HepG2 (cell line): ENCODE measurements at regions not wholly inside any gene's neighbourhood (a gene's known extent, or its start where the extent isn't known, plus 50 kb on each side); places are given as distances from the start of the nearest gene placed in this dataset.

Experiments used
- ATAC-seq: fragments of 200-7000 bp; cut with Tn5 transposase; 3 replicates; pipeline ENCODE4 v1.9.1; 2020; ENCODE audit warnings: mild to moderate bottlenecking, moderate library complexity
- BruUV-seq: library from RNA; stranded (reverse); fragments of 400-500 nt; replicated peaks from 2 replicates; lab custom pipeline; 2021; lab: Mats Ljungman, UMichigan
- CTCF ChIA-PET: fragments of 300-600 bp; formaldehyde crosslinking; extraction: SDS; loops from one replicate; lab custom pipeline; 2021; ENCODE audit warnings: low total read pairs, inconsistent platforms, low intra/inter-chr PET ratio; lab: Yijun Ruan, JAX
- POLR2A ChIA-PET: fragments of 350-600 bp; sonication (Branson Sonifier 250); formaldehyde crosslinking; loops from one replicate; lab custom pipeline; 2020; ENCODE audit warnings: antibody characterized with exemption, inconsistent platforms; lab: Yijun Ruan, JAX
- DNase-seq: peaks from one replicate; pipeline ENCODE4 v3.0.0-alpha.2; 2015; ENCODE audit warnings: low spot score
- FAIRE-seq: peaks from 3 replicates; lab custom pipeline; 2011; peaks lifted over from hg19 to GRCh38; lab: Jason Lieb, UNC
- H2AFZ ChIP-seq: one replicate; pipeline ENCODE4 v1.6.1; 2011; ENCODE audit warnings: low read length, inconsistent platforms
- H3K27ac ChIP-seq: fragments of 300-600 bp; 3 replicates; pipeline ENCODE4 v1.8.0; 2011; ENCODE audit warnings: mixed run types, mild to moderate bottlenecking, mixed read lengths, low read length, inconsistent platforms; ENCODE audit not compliant: insufficient read depth; ENCODE audit errors: extremely low read length
- H3K27me3 ChIP-seq, 2 experiments: fragments of 200-600 bp in 1 of 2; 2 replicates in 1 of 2; 3 replicates in 1 of 2; pipeline versions ENCODE4 v1.6.0 to v1.8.0; 2011; ENCODE audit warnings: low read length in 2 of 2, mild to moderate bottlenecking in 2 of 2, moderate library complexity in 2 of 2, inconsistent platforms in 1 of 2; ENCODE audit not compliant: insufficient read depth in 2 of 2, control insufficient read depth in 1 of 2
- H3K36me3 ChIP-seq, 2 experiments: fragments of 200-600 bp in 1 of 2; replicated peaks in 1 of 2; 2 replicates in 1 of 2; 3 replicates in 1 of 2; pipeline versions ENCODE4 v1.5.1 to v1.8.0; 2011; ENCODE audit warnings: low read length in 2 of 2, inconsistent platforms in 1 of 2; ENCODE audit not compliant: insufficient read depth in 2 of 2, control insufficient read depth in 1 of 2
- H3K4me1 ChIP-seq: 2 replicates; pipeline ENCODE4 v1.5.1; 2012; ENCODE audit warnings: low read length, inconsistent platforms; ENCODE audit not compliant: insufficient read depth
- H3K4me2 ChIP-seq: 2 replicates; pipeline ENCODE4 v1.6.0; 2011; ENCODE audit warnings: low read depth, low read length, inconsistent platforms
- H3K4me3 ChIP-seq, 3 experiments: fragments of 200-600 bp in 1 of 3; sonication (generic), shearing (Covaris generic) in 1 of 3; replicated peaks in 1 of 3; 2 replicates each; pipeline ENCODE4 v1.5.1; 2011 to 2016; ENCODE audit warnings: low read length in 3 of 3, inconsistent platforms in 2 of 3, low read depth in 2 of 3, mild to moderate bottlenecking in 2 of 3, control low read depth in 1 of 3, mixed read lengths in 1 of 3; ENCODE audit not compliant: insufficient read depth in 1 of 3
- H3K79me2 ChIP-seq: one replicate; pipeline ENCODE4 v1.6.1; 2011; ENCODE audit warnings: low read length, inconsistent platforms; ENCODE audit not compliant: insufficient read depth
- H3K9ac ChIP-seq: 2 replicates; pipeline ENCODE4 v1.6.0; 2011; ENCODE audit warnings: mild to moderate bottlenecking, low read depth, low read length, inconsistent platforms; ENCODE audit not compliant: insufficient read depth
- H3K9me3 ChIP-seq: 2 replicates; pipeline ENCODE4 v1.5.1; 2012; ENCODE audit warnings: mild to moderate bottlenecking, low read length
- H4K20me1 ChIP-seq: 2 replicates; pipeline ENCODE4 v1.6.0; 2011; ENCODE audit warnings: inconsistent platforms, mild to moderate bottlenecking, low read length, moderate library complexity; ENCODE audit not compliant: insufficient read depth
- HIC2 ChIP-seq: sonication (generic); formaldehyde crosslinking; IDR thresholded peaks from 2 replicates; pipeline ENCODE4 v1.9.0; 2022; ENCODE audit warnings: low read depth, missing genetic modification reagents
- IRF1 ChIP-seq: sonication (generic); formaldehyde crosslinking; IDR thresholded peaks from 2 replicates; pipeline ENCODE4 v1.4.0; 2020; ENCODE audit warnings: low read depth, mild to moderate bottlenecking, missing genetic modification reagents
- IRX3 ChIP-seq: sonication (generic); formaldehyde crosslinking; IDR thresholded peaks from 2 replicates; pipeline ENCODE4 v1.8.1; 2023; ENCODE audit warnings: mild to moderate bottlenecking, low read depth, missing genetic modification reagents, borderline replicate concordance
- MAF1 ChIP-seq: sonication (generic); formaldehyde crosslinking; IDR thresholded peaks from 2 replicates; pipeline ENCODE4 v1.5.0; 2020; ENCODE audit warnings: missing genetic modification reagents, borderline replicate concordance
- NCOA1 ChIP-seq: sonication (generic); formaldehyde crosslinking; IDR thresholded peaks from 2 replicates; pipeline ENCODE4 v1.9.0; 2021; ENCODE audit warnings: missing genetic modification reagents
- SALL1 ChIP-seq: sonication (generic); formaldehyde crosslinking; IDR thresholded peaks from 2 replicates; pipeline ENCODE4 v1.8.0; 2022; ENCODE audit warnings: mild to moderate bottlenecking, missing genetic modification reagents
- SIN3A ChIP-seq: IDR thresholded peaks from 2 replicates; pipeline ENCODE4 v1.6.1; 2011; ENCODE audit warnings: low read depth, mild to moderate bottlenecking, control low read depth, low read length, borderline replicate concordance
- SMARCE1 ChIP-seq: fragments of 450-650 bp; IDR thresholded peaks from 2 replicates; pipeline ENCODE4 v1.6.1; 2017; ENCODE audit warnings: borderline replicate concordance
- TIGD3 ChIP-seq: sonication (generic); formaldehyde crosslinking; IDR thresholded peaks from 2 replicates; pipeline ENCODE4 v1.5.1; 2020; ENCODE audit warnings: mild to moderate bottlenecking, missing genetic modification reagents, borderline replicate concordance
- ZNF503 ChIP-seq: sonication (generic); formaldehyde crosslinking; IDR thresholded peaks from 2 replicates; pipeline ENCODE4 v1.4.0; 2020; ENCODE audit warnings: missing genetic modification reagents
- ZNF550 ChIP-seq: sonication (generic); formaldehyde crosslinking; IDR thresholded peaks from 2 replicates; pipeline ENCODE4 v1.4.0; 2020; ENCODE audit warnings: mild to moderate bottlenecking, missing genetic modification reagents, borderline replicate concordance
- ZNF687 ChIP-seq: sonication (generic); formaldehyde crosslinking; IDR thresholded peaks from 2 replicates; pipeline ENCODE4 v1.5.1; 2020; ENCODE audit warnings: mild to moderate bottlenecking, missing genetic modification reagents, moderate library complexity
- WGBS: methylation state at CpG from one replicate; pipeline ENCODE4 v1.1.6; 2017; ENCODE audit warnings: low lambda C conversion rate; 5-methylcytosine and 5-hydroxymethylcytosine counted together
- in situ Hi-C: cut with HindIII; loops from 2 replicates; pipeline ENCODE4 v1.10.0; 2017; ENCODE audit warnings: low pct_unique_long_range_greater_than_20kb; ENCODE audit not compliant: extremely low pct_ligation_motif_present
- intact Hi-C: fragments of 100-400 bp; cut with micrococcal nuclease; formaldehyde crosslinking; loops from one replicate; pipeline ENCODE4 v1.10.0; 2022; ENCODE audit not compliant: unreplicated experiment

- TF ChIP-seq TIGD3 (CRISPR knock-in tag): no peak
- no peak for TF ChIP-seq NCOA1 (CRISPR knock-in tag)
- TF ChIP-seq SALL1: no peak
- TF ChIP-seq, all 625 proteins: peak for 0
Observed at GRCh38 chr10:55051515-55051914, 250.5 kb upstream of the PCDH15 start (continued).

GRCh38 chr10:55048830-55049498, 247.9 kb upstream of the PCDH15 start:
- FAIRE-seq (no peak), DNase-seq (no peak), ATAC-seq (no peak)
- WGBS: 3% methylated on average over 3 of the region's 3 CpGs
- no peaks in the 10 kb centered on the region for H3K27me3 ChIP-seq
- no peaks in the 10 kb centered on the region for H3K9me3 ChIP-seq
- no peaks in the 10 kb centered on the region for H3K36me3 ChIP-seq
- no peaks in the 10 kb centered on the region for H3K79me2 ChIP-seq
- no peaks in the 10 kb centered on the region for H3K4me1 ChIP-seq
- H3K9ac ChIP-seq: no peak overlapping the region
- ChIA-PET POLR2A (no interaction called here), CTCF (no interaction called here)
- no peak overlapping the region for H3K4me2 ChIP-seq
- H4K20me1 ChIP-seq: no peaks in the 10 kb centered on the region
- BruUV-seq: no TSS peak
- H2AFZ ChIP-seq: no peak overlapping the region
- intact Hi-C loops (no loop called here), in situ Hi-C loops (no loop called here)
- no peak overlapping the region for H3K4me3 ChIP-seq
- no peak overlapping the region for H3K27ac ChIP-seq
- TF ChIP-seq IRF1 (no peak), ZNF687 (CRISPR knock-in tag) (no peak), ZNF550 (no peak), HIC2 (CRISPR knock-in tag) (no peak), SIN3A (no peak), ZNF503 (no peak), SMARCE1 (no peak), MAF1 (CRISPR knock-in tag) (no peak), IRX3 (CRISPR knock-in tag) (no peak)
